Type B pancreatic cell (in vitro differentiated cells): ENCODE measurements at regions not wholly inside any gene's neighbourhood (a gene's known extent, or its start where the extent isn't known, plus 50 kb on each side); places are given as distances from the start of the nearest gene placed in this dataset.

ENCODE experiments used
- DNase-seq: peaks from one replicate; pipeline ENCODE4 v3.0.0; 2021; ENCODE audit warnings: mixed read lengths; ENCODE audit not compliant: unreplicated experiment; ENCODE audit errors: extremely low spot score
- H3K27ac Mint-ChIP-seq: 2 replicates; pipeline ENCODE4 v1.8.0; 2021; ENCODE audit warnings: mild to moderate bottlenecking, mixed read lengths
- H3K27me3 Mint-ChIP-seq: 2 replicates; pipeline ENCODE4 v1.8.0; 2021; ENCODE audit warnings: mixed read lengths
- H3K36me3 Mint-ChIP-seq: 2 replicates; pipeline ENCODE4 v1.8.0; 2021; ENCODE audit warnings: mixed read lengths
- H3K4me1 Mint-ChIP-seq: one replicate; pipeline ENCODE4 v1.8.0; 2021; ENCODE audit warnings: mixed read lengths; ENCODE audit not compliant: unreplicated experiment
- H3K4me3 Mint-ChIP-seq: 2 replicates; pipeline ENCODE4 v1.8.0; 2021; ENCODE audit warnings: mild to moderate bottlenecking, mixed read lengths
- H3K9me3 Mint-ChIP-seq: 2 replicates; pipeline ENCODE4 v1.8.0; 2021; ENCODE audit warnings: mixed read lengths
- TF ChIP-seq, protein P1 (sequence below): fragments of 200-600 bp; sonication (generic); conservative IDR thresholded peaks from 2 replicates; pipeline ENCODE4 v1.5.0; 2021; ENCODE audit warnings: antibody characterized with exemption, mild to moderate bottlenecking

DNA sequence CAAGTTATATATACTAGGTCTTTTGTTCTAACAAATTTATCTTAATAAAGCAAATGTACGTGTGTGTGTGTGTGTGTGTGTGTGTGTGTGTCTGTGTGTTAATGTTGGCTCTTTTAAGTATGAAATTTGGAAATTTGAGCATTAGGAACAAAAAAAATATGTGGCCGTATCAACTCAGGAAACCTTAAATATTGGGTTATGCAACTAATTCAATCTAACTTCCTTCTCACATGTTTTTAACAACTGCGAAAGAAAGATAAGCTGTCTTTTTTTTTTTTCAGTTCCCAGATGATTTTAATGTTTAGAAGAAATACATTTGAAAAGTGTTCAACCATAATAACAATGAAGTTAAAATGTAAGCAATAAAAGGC, 616.4 kb upstream of the ARID1B start:
- DNase-seq = no peak
- Mint-ChIP-seq H3K9me3 (no peaks in the 10 kb centered on the region), H3K27ac (no peak overlapping the region), H3K4me3 (no peak overlapping the region), H3K36me3 (no peaks in the 10 kb centered on the region), H3K27me3 (no peaks in the 10 kb centered on the region), H3K4me1 (no peaks in the 10 kb centered on the region)
- TF ChIP-seq, protein P1, sequence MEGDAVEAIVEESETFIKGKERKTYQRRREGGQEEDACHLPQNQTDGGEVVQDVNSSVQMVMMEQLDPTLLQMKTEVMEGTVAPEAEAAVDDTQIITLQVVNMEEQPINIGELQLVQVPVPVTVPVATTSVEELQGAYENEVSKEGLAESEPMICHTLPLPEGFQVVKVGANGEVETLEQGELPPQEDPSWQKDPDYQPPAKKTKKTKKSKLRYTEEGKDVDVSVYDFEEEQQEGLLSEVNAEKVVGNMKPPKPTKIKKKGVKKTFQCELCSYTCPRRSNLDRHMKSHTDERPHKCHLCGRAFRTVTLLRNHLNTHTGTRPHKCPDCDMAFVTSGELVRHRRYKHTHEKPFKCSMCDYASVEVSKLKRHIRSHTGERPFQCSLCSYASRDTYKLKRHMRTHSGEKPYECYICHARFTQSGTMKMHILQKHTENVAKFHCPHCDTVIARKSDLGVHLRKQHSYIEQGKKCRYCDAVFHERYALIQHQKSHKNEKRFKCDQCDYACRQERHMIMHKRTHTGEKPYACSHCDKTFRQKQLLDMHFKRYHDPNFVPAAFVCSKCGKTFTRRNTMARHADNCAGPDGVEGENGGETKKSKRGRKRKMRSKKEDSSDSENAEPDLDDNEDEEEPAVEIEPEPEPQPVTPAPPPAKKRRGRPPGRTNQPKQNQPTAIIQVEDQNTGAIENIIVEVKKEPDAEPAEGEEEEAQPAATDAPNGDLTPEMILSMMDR = no peak

DNA sequence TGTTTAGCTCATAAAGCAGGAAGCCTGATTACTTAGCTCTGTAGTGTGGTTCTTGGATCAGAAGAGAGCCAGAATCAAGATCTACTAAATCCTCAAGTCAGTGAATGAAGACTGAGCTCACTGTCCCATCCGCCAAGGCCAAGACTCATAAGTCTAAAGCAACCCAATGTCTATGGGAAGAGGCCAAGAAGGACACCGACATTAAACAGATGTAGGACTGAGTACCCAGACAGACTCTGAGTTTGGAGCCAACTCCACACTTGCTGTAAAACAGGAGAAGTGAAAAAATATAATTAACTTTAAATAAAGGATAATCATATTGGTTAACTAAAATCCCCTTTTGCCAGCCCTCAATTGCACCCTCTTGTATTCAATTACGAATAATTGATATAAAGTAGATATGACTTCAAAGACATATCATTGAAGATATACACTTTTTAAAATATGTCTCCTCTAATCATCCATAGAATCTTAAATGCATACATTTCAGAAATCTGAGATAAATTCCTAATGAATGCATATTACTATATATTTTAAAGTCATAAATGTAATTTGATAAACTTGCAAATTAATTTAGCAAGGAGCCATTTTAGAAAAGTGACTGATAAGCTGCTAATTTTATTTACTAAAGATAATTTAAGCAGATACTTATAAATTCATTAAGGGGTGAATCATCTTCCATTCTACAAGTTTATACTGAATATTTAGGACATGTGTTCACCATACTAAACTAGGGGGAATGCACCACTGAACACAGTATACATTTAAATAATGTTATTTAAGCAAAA, 617.0 kb upstream of the ARID1B start:
- H3K9me3 Mint-ChIP-seq = no peaks in the 10 kb centered on the region
- H3K36me3 Mint-ChIP-seq = no peaks in the 10 kb centered on the region
- H3K4me3 Mint-ChIP-seq = no peak overlapping the region
- H3K27ac Mint-ChIP-seq = no peak overlapping the region
- no peaks in the 10 kb centered on the region for H3K4me1 Mint-ChIP-seq
- no peaks in the 10 kb centered on the region for H3K27me3 Mint-ChIP-seq
- DNase-seq = no peak
- TF ChIP-seq, protein P1 = no peak

DNA sequence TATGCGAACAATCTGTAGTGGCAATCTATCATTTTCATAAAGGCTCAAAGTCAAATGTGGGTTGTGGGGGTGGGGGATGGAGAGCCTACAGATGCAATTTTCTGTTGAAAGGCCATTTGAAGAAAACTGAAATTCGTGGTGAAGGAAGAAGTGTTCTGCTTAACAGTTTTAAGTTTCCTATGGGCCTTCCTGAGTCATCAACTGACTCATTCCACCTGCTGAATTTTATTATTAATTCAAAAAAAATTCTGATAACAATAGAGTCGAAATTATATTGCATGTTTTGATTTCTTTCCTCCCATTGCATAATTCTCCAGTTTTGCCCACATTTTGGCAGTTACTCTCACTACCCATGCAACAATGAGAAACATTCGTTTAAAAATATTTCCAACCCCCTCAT, 622.3 kb upstream of the ARID1B start:
- Mint-ChIP-seq H3K4me3 (no peak overlapping the region), H3K36me3 (no peaks in the 10 kb centered on the region), H3K27me3 (no peaks in the 10 kb centered on the region), H3K27ac (no peak overlapping the region), H3K9me3 (peaks cover 3% of the 10 kb centered on the region), H3K4me1 (no peaks in the 10 kb centered on the region)
- no peak for DNase-seq
- TF ChIP-seq, protein P1 = no peak

DNA sequence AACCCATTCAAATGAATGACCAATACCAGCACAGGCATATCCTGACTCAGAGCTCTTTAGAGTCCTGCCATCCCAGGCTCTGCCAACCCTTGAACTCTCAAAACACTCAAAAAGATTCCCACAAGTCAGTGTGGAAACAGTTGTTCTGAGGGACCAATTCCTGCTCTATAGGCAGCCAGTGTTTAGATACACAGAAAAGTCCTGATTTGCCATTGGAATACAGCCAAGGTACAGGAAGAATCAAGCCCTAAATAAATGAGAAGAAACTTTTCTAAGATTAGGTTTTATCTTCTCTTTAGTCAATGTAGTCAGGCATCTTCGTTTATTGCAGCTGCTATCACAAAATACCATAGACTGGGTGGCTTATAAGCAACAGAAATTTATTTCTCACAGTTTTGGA, 626.8 kb upstream of the ARID1B start:
- no peak for DNase-seq
- no peaks in the 10 kb centered on the region for H3K4me1 Mint-ChIP-seq
- H3K27me3 Mint-ChIP-seq = peaks cover 3% of the 10 kb centered on the region
- TF ChIP-seq, protein P1 = no peak
- H3K36me3 Mint-ChIP-seq = no peaks in the 10 kb centered on the region
- no peak overlapping the region for H3K27ac Mint-ChIP-seq
- H3K4me3 Mint-ChIP-seq = no peak overlapping the region
- peaks cover 7% of the 10 kb centered on the region for H3K9me3 Mint-ChIP-seq

DNA sequence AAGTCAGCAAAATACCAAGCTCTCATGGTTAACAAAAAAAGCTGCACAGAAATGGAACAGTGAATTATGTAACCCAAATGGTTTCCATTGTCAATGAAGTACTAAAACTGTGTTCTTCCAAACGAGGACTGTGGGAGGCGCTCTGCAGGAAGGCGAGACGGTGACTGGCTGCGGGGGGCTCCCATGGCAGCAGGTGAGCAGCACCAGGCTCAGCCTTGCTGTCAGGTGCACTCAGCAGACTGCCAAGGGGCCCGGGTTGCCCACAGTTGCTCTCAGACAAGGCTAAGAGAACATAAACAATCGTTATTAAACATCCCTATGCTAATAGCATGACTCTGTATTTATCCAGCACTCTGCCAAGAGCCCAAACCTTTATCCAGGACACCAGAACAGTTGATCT, 630.3 kb upstream of the ARID1B start:
- H3K9me3 Mint-ChIP-seq = peaks cover 4% of the 10 kb centered on the region
- no peak overlapping the region for H3K27ac Mint-ChIP-seq
- H3K36me3 Mint-ChIP-seq = no peaks in the 10 kb centered on the region
- H3K4me3 Mint-ChIP-seq = no peak overlapping the region
- H3K27me3 Mint-ChIP-seq = peaks cover 3% of the 10 kb centered on the region
- no peak for DNase-seq
- TF ChIP-seq, protein P1 = no peak
- H3K4me1 Mint-ChIP-seq = no peaks in the 10 kb centered on the region
